SJCRH30 (cell line): ENCODE measurements at regions not wholly inside any gene's neighbourhood (a gene's known extent, or its start where the extent isn't known, plus 50 kb on each side); places are given as distances from the start of the nearest gene placed in this dataset.

Experiments
- DNase-seq, 2 experiments: peaks; one replicate each; pipeline ENCODE4 v3.0.0-alpha.2; 2015 to 2020
- H3K27ac ChIP-seq: fragments of 250-450 bp; sonication (Bioruptor Pico); 2 replicates; pipeline ENCODE4 v1.5.1; 2020; ENCODE audit warnings: mild to moderate bottlenecking, moderate library complexity
- H3K27me3 ChIP-seq: fragments of 250-450 bp; sonication (Bioruptor Pico); 2 replicates; pipeline ENCODE4 v1.5.1; 2020; ENCODE audit warnings: mild to moderate bottlenecking, moderate library complexity
- H3K36me3 ChIP-seq: fragments of 250-450 bp; sonication (Bioruptor Pico); 2 replicates; pipeline ENCODE4 v1.5.1; 2020; ENCODE audit warnings: mild to moderate bottlenecking, moderate library complexity
- H3K4me1 ChIP-seq: fragments of 250-450 bp; sonication (Bioruptor Pico); 2 replicates; pipeline ENCODE4 v1.5.1; 2020; ENCODE audit warnings: mild to moderate bottlenecking, moderate library complexity
- H3K4me3 ChIP-seq: fragments of 250-450 bp; sonication (Bioruptor Pico); 2 replicates; pipeline ENCODE4 v1.5.1; 2020; ENCODE audit warnings: mild to moderate bottlenecking, moderate library complexity
- H3K9me3 ChIP-seq: fragments of 250-450 bp; sonication (Bioruptor Pico); replicated peaks from 2 replicates; pipeline ENCODE4 v1.5.1; 2020; ENCODE audit warnings: mild to moderate bottlenecking, moderate library complexity

GRCh38 chr2:226358688-226359087, 440.9 kb downstream of the IRS1 start:
- Histone ChIP-seq H3K27ac (no peak overlapping the region), H3K36me3 (no peaks in the 10 kb centered on the region), H3K4me1 (peaks cover 15% of the 10 kb centered on the region), H3K27me3 (no peaks in the 10 kb centered on the region), H3K4me3 (no peak overlapping the region), H3K9me3 (no peaks in the 10 kb centered on the region; the same call in 1 of the 2 replicates)
- DNase-seq, result no peak

DNA sequence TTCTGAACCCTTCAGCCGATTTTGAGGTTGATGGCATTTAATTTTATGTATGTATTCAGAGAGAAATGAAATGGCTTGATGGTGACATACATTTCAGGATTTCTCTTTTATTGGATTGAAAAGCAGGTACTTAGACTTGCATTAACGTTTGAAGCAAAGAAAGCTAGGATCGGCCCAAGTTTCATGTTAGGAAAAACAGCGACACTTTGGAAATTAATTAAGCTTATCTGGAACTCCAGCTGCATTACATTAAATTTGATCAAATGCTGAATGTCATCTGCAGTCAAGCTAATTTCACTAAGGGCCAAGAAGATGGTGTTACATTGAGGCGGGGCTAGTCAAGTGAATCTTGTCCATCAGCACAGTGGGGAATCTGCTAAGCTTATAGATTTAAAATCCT, 441.8 kb downstream of the IRS1 start:
- H3K27ac ChIP-seq, result no peak overlapping the region
- peaks cover 18% of the 10 kb centered on the region for H3K4me1 ChIP-seq
- H3K4me3 ChIP-seq, result no peak overlapping the region
- H3K9me3 ChIP-seq, result no peaks in the 10 kb centered on the region; the same call in 1 of the 2 replicates
- no peaks in the 10 kb centered on the region for H3K36me3 ChIP-seq
- no peaks in the 10 kb centered on the region for H3K27me3 ChIP-seq
- no peak for DNase-seq

- Histone ChIP-seq H3K4me3 (no peak overlapping the region), H3K27me3 (no peaks in the 10 kb centered on the region), H3K9me3 (no peaks in the 10 kb centered on the region; the same call in 1 of the 2 replicates), H3K36me3 (no peaks in the 10 kb centered on the region), H3K27ac (no peak overlapping the region), H3K4me1 (peaks cover 30% of the 10 kb centered on the region)
- no peak for DNase-seq
These were observed 444.0 kb downstream of the IRS1 start for GRCh38 chr2:226355600-226355999.

GRCh38 chr2:226354434-226354833, 445.2 kb downstream of the IRS1 start:
- DNase-seq, result peak; percentile 68 to 84
- H3K36me3 ChIP-seq, result no peaks in the 10 kb centered on the region
- peaks cover 30% of the 10 kb centered on the region for H3K4me1 ChIP-seq
- H3K27ac ChIP-seq, result peak overlapping the region; percentile 13; the same call in 1 of the 2 replicates
- H3K9me3 ChIP-seq, result no peaks in the 10 kb centered on the region; the same call in 1 of the 2 replicates
- no peaks in the 10 kb centered on the region for H3K27me3 ChIP-seq
- H3K4me3 ChIP-seq, result no peak overlapping the region

DNA sequence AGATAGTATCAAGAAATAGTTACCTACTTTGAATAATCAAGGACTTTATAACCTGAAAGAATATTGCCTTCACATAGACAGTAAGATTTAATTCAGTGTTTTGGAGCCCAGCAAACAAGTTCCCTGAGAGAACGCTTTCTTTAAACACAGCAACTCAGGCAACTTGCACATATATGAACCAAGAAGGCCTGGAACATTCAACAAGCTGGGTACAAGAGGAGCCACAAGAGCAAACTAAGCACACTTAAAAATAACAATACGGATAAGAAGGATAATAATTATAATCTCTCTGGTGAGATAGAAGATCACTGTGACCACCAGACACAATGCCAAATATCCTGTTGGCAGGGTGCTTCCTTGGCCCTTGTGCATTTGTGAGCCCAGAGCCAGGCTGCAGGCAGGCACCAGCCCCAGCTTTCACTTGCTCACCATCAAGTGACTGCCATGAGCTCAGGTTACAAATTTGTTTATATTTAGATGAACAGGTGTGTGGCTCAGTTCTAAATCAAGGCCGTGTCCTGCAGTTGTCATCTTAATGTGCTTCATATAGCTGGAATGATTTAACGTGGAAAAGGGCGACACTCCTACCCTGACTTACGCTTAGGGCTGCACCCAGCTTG, 446.6 kb downstream of the IRS1 start:
- DNase-seq, result peak; percentile 78 to 89
- no peaks in the 10 kb centered on the region for H3K27me3 ChIP-seq

GRCh38 chr2:226351711-226352110, 447.9 kb downstream of the IRS1 start:
- H3K9me3 ChIP-seq, result no peaks in the 10 kb centered on the region
- no peak overlapping the region for H3K4me3 ChIP-seq
- DNase-seq, result no peak
- no peaks in the 10 kb centered on the region for H3K27me3 ChIP-seq
- H3K27ac ChIP-seq, result no peak overlapping the region
- H3K4me1 ChIP-seq, result peaks cover 30% of the 10 kb centered on the region
- H3K36me3 ChIP-seq, result no peaks in the 10 kb centered on the region

More for the DNA sequence above, 446.6 kb downstream of the IRS1 start:
- no peaks in the 10 kb centered on the region for H3K36me3 ChIP-seq
- H3K9me3 ChIP-seq, result no peaks in the 10 kb centered on the region
- peak overlapping the region; percentile 13; the same call in 1 of the 2 replicates for H3K27ac ChIP-seq
- H3K4me3 ChIP-seq, result no peak overlapping the region
- H3K4me1 ChIP-seq, result peaks cover 30% of the 10 kb centered on the region

DNA sequence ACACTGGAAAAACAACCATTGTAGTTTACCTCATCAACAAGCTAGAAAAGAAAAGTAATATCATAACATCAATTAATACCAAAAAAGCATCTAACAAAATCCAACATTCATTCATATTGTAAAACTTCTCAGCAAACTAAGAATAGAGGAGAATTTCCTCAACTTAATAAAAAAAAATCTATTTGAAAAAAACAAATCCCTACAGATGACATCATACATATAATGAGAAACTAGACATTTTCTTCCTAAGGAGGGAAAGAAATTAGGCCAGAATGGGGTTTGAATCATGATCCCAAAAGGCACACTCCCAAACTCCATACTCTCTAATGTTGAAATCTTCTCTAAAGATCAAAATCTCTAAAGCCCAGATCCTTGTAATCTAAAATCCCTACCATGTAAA, 460.0 kb downstream of the IRS1 start:
- Histone ChIP-seq H3K9me3 (no peaks in the 10 kb centered on the region), H3K36me3 (no peaks in the 10 kb centered on the region), H3K4me1 (peaks cover 13% of the 10 kb centered on the region), H3K4me3 (no peak overlapping the region), H3K27me3 (no peaks in the 10 kb centered on the region), H3K27ac (no peak overlapping the region)
- DNase-seq, result no peak

- Histone ChIP-seq H3K27ac (no peak overlapping the region), H3K27me3 (no peaks in the 10 kb centered on the region), H3K4me1 (peaks cover 17% of the 10 kb centered on the region), H3K9me3 (no peaks in the 10 kb centered on the region), H3K36me3 (no peaks in the 10 kb centered on the region), H3K4me3 (no peak overlapping the region)
- DNase-seq, result no peak
These were observed 460.8 kb downstream of the IRS1 start for GRCh38 chr2:226338825-226339224.

- no peak overlapping the region for H3K4me3 ChIP-seq
- H3K36me3 ChIP-seq, result no peaks in the 10 kb centered on the region
- H3K4me1 ChIP-seq, result peaks cover 17% of the 10 kb centered on the region
- H3K27me3 ChIP-seq, result no peaks in the 10 kb centered on the region
- no peak for DNase-seq
- no peaks in the 10 kb centered on the region for H3K9me3 ChIP-seq
- no peak overlapping the region for H3K27ac ChIP-seq
These were observed 461.5 kb downstream of the IRS1 start for GRCh38 chr2:226337941-226338600.

GRCh38 chr2:226336283-226336682, 463.3 kb downstream of the IRS1 start:
- peaks cover 17% of the 10 kb centered on the region for H3K4me1 ChIP-seq
- no peaks in the 10 kb centered on the region for H3K36me3 ChIP-seq
- no peaks in the 10 kb centered on the region for H3K27me3 ChIP-seq
- peak in 1 of 2 experiments; percentile 29 for DNase-seq
- H3K4me3 ChIP-seq, result no peak overlapping the region
- H3K27ac ChIP-seq, result no peak overlapping the region
- H3K9me3 ChIP-seq, result no peaks in the 10 kb centered on the region

DNA sequence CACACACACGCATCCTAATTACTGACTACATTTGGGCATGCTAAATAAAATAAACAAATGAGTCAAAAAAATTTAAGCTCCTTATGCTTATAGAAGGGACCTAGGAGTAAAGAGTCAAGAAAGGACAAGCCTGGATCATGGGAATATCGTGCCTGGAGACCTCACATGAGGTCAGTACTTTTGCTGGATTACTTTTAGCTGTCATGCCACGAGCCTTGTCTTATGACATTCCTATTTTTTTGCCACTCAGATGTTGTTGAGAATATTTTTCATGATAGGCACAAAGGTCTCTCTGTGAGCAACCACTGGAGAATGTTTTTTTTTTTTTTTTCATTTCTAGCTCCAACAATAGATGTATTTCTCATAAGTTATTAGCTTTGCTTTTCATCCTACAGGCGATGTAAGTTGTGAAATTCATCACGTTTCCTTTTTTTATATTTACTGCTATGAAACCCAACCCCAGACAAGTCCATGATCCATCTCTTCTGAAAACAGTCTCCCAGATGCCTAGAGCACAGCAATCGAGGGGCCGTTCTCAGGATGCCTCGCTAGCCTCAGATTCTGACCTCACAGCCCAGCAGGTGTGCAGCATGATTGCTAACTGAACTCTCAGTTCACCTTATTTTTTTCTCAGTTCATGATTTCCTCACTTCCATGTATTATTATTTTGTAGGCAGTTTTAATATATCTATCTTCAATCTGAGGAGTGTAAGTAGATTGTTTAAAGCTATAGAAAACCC, 464.5 kb downstream of the IRS1 start:
- H3K36me3 ChIP-seq, result no peaks in the 10 kb centered on the region
- peak in 1 of 2 experiments; percentile 35 for DNase-seq
- no peak overlapping the region for H3K4me3 ChIP-seq
- peaks cover 19% of the 10 kb centered on the region for H3K4me1 ChIP-seq
- no peaks in the 10 kb centered on the region for H3K27me3 ChIP-seq
- no peaks in the 10 kb centered on the region for H3K9me3 ChIP-seq
- H3K27ac ChIP-seq, result no peak overlapping the region

DNA sequence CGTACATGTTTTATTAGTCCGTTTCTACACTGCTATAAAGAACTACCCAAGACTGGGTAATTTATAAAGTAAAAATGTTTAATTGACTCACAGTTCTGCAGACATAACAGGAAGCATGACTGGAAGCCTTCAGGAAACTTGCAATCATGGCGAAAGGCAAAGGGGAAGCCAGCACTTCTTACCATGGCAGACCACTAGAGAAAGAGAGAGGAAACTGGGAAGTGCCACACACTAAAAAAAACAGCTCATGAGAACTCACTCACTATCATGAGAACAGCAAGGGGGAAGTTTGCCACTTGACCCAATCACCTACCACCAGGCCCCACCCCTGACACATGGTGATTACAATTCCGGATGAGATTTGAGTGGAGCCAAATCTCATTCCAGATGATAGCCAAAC, 466.2 kb downstream of the IRS1 start:
- Histone ChIP-seq H3K4me1 (peaks cover 20% of the 10 kb centered on the region), H3K36me3 (no peaks in the 10 kb centered on the region)
- no peak for DNase-seq

DNA sequence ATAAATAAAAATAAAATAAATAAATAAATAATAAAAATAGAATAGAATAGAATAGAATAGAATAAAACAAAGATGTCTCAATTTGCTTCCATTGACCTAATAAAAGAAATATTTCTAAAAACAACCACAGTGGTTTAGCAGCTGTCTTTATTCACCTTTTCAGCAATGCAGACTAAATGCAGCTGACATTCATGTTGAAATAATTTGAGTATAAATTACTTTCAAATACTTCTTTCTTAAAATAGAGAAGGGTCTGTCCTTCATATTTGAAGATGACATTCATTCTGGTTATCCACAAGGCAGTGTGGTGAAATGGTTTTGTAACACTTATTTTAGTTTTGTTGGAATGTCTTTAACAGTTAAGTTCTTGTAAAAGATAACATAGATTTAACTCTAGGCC, 469.4 kb downstream of the IRS1 start:
- Histone ChIP-seq H3K4me3 (no peak overlapping the region), H3K4me1 (peaks cover 11% of the 10 kb centered on the region), H3K9me3 (peaks cover 3% of the 10 kb centered on the region; the same call in 1 of the 2 replicates), H3K36me3 (no peaks in the 10 kb centered on the region; the same call in 1 of the 2 replicates), H3K27me3 (no peaks in the 10 kb centered on the region), H3K27ac (no peak overlapping the region)
- no peak for DNase-seq

More for the DNA sequence above, 466.2 kb downstream of the IRS1 start:
- Histone ChIP-seq H3K4me3 (no peak overlapping the region), H3K27me3 (no peaks in the 10 kb centered on the region), H3K9me3 (peaks cover 3% of the 10 kb centered on the region; the same call in 1 of the 2 replicates), H3K27ac (no peak overlapping the region)

DNA sequence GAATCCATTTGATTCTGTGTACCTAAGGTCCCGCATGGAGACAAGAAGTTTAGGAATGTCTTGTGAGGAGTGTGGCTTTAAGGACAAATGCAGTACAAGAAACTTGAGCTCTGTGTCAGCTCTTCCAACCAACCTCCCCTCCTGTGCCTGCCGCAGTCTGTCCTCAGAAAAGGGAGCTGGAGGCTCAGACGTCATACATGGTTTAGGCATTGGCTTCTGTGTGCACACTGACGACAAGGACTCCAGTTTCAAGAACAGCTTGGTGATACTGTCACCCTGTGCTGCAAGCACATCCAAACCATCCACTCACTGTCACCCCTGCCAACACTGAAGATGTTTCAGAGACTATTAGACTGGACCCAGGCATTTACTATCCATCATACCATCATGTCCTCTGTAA, 470.4 kb downstream of the IRS1 start:
- no peaks in the 10 kb centered on the region; the same call in 1 of the 2 replicates for H3K36me3 ChIP-seq
- H3K27ac ChIP-seq, result no peak overlapping the region
- peaks cover 3% of the 10 kb centered on the region; the same call in 1 of the 2 replicates for H3K9me3 ChIP-seq
- no peak overlapping the region for H3K4me3 ChIP-seq
- no peak for DNase-seq
- H3K4me1 ChIP-seq, result peaks cover 3% of the 10 kb centered on the region; the same call in 1 of the 2 replicates
- no peaks in the 10 kb centered on the region for H3K27me3 ChIP-seq

DNA sequence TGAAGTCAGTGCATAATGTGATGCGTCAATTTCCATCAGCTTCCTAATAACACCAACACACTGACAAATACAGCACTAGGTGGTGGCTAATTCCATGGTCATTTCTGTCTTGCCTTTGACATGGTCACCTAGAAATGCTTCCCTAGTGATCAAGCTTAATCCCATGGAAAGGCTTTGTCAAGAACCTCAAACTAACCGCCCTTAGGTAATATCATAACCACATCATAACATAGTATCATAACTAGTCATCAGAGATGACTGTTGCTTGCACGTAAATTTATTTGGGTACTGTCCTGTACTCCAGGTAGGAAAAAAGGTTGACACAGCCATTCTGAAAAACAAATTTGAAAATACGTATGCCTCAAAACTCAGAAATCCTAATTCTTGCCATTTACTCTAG, 471.8 kb downstream of the IRS1 start:
- Histone ChIP-seq H3K4me1 (peaks cover 3% of the 10 kb centered on the region; the same call in 1 of the 2 replicates), H3K27ac (no peak overlapping the region), H3K9me3 (peaks cover 3% of the 10 kb centered on the region; the same call in 1 of the 2 replicates), H3K4me3 (no peak overlapping the region), H3K27me3 (no peaks in the 10 kb centered on the region), H3K36me3 (no peaks in the 10 kb centered on the region; the same call in 1 of the 2 replicates)
- no peak for DNase-seq
